ENCODE measurements at regions not wholly inside any gene's neighbourhood (a gene's known extent, or its start where the extent isn't known, plus 50 kb on each side); places are given as distances from the start of the nearest gene placed in this dataset.

DNA sequence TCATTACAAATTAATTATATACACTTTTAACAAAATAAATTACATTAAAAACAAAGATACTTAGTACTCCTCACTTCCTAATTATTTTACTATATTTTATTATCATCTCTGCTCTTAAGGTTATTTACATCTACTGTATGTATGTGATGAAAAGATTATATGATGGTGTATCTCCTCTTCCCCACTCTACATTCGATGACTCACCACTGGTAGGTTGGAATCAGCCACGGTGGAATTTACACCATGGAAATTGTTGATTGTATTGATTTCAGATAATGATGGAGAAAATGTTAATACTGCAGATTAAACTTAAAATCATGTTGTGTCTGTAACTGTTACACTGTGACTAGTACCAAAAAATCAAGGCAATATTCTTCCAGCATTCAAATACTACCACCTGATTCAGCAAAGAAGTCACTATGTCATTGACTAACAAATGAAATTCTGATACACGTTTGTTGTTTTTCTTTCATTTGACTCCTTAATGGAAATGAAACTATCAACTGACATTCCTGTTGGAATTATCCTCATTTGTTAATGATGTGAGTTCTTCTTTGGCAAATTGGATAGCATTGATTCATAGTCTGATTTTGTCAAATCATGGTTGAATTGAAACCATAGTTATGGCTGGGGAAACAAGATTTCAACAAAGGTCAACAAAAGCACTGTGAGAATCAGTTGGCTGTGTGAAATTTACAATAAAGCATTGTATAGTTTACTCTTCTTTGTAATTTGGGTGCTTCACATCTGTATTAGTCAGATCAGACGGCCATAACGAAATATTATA lies 69.0 kb upstream of the NLK start:
- DNase-seq, result no peak

DNA sequence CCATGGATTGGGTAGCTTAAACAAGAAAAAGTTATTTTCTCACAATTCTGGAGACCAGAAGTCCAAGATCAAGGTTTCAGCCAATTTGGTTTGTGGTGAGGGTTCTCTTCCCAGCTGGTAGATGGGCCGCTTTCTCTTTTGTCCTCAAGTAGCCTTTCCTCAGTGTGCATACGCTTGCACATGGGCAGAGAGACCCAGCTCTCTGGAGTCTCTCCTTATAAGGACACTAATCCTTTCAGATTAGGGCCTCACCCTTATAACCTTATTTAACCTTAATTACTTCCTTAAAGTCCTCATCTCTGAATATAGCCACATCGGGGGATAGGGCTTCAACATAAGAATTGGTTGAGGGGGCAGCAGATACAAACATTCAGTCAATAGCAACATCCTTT lies 68.4 kb upstream of the NLK start:
- no peak for DNase-seq

DNA sequence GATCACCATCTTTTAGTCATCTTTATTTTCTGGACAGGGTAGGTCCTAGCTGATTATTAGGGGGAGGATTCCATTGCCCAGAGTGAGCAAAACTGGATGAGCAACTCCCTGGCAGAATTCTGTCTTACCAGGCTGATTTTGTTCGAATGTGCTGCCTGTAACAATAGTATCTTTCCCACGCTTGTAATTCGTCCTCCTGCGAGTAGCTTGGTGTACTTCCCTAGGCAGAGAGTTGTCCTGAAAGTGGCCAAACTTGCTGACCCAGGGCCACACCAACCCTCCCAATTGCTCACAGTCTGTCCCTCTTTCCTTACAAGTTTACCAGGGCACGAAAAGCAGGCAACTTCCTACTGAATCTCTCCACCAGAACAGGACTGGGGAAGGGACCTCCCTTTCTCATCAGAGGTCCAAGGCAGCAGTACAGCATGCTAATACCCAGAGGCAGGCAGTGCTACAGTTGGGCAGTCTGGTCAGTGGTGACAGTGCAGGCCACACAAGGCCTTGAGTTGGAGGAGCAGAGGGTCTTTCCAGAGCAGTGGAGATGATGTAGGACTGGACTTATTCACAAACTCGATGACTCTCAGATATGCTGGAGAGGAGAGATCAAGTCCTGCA lies 67.8 kb upstream of the NLK start:
- no peak for DNase-seq

DNA sequence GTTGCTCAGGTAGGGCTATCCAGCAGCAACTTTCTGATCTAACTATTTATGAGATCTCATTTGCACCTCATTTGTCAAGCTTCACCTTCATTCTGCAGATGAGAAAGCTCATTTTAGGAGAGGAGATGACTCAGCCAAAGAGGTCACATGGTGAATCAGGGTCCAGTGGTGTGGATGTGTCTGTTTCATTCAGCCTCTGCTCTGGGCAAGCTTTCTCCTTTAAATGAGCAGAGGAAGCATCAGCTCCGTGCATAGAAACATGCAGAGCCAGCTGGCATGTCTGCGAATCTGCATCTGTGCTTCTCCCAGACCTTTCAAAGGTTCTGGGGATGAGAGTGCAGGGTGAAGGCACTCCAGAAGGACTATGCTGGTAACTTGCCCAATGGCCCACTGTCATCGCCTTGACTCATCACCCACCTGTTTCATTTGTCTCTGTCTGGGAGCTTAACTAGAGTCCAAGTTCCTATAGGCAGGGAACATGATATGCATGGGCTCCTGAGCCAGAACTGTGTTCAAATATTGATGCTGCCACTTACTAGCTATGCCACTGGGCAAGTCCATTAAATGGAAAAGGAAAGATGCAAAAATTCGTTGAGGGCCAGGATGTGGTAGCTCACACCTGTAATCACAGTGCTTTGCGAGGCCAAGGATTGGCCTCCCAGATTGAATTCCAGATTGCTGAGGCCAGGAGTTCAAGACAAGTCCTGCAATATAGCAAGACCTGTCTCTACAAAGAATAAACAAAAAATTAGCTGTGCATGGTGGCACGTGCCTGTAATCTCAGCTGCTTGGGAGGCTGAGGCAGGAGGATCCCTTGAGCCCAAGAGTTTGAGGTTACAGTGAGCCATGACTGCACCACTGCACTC lies 67.1 kb upstream of the NLK start:
- no peak for DNase-seq

DNA sequence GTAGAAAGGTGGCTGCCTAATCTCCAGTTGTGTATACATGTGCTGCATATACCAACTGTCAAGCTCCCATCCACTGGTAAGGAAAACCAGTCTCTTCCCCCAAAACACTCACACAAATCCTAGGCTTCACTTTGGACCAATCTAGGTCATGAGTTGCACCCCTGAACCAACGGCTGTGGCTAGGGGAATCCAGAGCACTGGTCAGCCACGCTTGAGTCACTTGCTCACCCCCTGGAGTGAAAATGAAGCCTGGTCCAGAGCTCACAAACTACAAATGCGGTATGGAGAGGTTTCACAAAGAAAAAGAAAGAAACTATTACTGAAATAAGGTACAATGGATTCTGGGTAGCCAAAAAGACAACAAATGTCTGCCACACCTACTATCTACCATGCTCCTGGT lies 66.1 kb upstream of the NLK start:
- no peak for DNase-seq

DNA sequence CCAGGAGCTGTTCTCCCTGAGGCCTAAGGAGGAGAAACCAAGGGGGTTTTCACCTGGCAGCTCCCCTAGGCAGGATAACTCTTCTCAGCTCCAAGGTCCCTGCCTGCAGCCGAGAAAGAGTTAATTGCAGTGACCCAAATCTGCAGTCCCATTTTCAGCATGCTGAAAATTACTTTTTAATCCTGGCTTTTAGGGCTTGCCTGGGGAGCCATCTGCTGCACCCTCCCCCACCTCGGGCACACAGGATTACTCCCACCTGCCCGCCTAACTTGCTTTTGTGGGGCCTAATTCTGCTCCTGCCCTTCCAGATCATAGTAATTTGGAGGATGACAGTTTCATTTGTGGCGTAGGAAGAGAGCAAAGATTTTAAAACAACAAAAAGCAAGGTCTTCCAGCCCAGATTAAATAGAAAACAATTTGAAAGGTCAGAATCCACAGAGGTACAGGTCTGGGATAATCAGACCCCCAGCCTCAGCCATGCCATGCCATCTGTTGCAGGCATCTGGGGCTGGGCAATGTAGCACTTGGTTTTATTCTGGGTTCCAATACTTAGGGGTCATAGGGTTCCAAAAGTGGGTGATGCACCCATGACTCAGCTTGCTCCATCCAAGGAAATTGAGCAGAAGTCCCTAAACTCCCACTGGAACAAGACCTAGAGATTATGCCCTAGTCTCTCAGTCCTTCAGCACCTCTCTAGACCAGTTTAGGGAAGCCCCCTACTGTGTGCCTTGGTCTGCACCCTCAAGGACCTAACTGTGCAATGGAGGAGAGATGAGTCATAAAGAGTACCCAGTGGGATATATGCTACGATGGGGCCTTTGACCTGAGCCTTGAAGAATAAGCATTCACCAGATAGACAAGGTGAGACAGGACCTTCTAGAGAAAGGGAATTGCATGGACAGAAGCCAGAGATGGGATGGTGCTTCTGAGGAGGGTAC lies 64.5 kb upstream of the NLK start:
- no peak for DNase-seq

DNA sequence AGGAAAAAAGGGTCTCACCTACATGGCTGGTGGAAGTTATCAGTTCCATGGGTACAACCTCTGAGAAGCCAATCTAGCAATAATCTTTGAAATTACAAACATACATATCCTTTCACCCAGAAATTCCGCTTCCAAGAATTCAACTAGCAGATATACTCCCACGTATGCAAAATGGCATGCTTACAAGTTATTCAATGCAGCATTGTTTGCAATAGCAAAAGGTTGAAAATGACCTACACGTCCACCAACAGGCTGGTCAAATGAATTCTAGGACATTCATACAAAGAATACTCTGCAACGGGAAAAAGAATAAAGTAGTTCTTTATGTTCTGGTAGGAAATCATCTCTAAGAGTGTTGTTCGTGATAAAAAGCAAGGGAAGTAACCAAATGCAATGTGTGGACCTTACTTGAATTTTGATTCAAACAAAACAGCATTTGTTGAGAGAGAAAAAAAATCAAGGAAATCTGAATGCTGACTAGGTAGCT lies 63.7 kb upstream of the NLK start:
- no peak for DNase-seq

DNA sequence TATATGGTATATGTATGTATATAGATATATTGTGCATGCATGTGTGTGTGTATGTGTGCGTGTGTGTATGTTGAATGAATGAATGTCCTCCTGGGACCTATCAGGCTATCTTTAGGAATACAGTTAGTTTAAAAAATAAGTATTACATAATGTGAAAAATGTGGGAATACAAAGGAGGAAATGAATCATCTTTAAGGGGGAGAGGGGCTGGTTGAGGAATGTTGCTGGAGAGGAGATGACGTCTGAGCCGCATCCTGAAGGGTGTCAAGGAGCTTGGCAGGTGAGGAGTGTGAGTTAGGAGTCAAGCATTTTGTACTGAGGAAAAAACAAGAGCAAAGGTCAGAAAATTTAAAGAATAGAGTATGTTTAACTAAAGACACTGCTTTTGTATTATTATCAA lies 62.4 kb upstream of the NLK start:
- peak in 2 of 3 donors; percentile 24 to 35 for DNase-seq

DNA sequence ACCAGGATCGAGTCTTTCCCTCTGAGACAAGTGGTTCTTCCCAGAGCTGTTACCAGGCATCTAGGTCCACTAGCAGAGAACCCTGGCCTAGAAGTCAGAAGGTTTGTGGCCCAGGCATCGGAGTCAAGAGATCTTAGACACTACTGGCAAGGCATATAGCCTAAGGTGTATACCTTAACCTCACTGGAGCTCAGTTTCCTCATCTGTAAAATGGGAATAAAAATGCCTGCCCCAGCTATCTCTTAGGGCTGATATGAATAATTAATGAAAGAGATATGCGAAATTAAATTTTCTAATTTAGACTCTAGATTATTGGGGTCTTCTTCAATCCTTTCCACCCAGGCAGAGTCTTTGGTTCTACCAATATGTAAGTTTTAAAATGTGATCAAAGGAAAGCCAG lies 60.5 kb upstream of the NLK start:
- no peak for DNase-seq

DNA sequence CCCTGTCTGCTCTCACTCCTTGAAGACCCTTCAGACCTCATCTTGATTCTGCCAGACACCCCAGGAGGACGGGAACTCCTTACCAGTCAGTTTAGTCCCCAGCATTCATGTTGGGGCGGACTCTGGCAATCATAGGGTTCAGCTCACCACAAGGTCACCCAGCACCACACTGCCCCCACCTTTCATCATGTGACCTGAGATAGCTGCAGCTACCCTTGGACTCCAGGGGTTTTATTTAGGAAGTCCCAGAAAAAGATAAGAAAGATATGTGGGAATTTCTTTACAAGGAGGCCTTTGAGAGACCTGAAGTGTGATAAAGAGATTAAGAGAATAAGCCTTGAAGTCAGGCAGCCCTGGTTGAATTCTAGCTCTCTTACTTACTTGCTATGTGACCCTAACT lies 59.8 kb upstream of the NLK start:
- DNase-seq, result no peak

DNA sequence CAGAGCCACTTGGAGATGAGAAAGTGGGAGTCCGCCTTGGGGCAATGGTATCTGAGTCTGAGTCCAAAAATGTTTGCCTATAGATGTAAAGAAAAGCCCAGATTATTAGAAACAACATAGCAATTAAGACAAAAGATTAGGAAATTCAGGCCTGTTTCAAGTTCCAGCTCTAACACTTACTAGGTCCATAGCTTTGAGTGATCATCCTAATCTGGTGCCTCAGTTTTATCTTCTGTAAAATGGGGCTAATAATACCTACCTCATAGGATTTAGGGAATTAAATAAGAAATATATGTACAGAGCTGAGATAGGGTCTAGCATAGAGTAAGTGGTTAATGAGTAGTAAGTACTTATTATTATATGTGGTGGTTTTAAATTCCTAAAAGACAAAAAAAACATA lies 58.6 kb upstream of the NLK start:
- DNase-seq, result no peak

DNA sequence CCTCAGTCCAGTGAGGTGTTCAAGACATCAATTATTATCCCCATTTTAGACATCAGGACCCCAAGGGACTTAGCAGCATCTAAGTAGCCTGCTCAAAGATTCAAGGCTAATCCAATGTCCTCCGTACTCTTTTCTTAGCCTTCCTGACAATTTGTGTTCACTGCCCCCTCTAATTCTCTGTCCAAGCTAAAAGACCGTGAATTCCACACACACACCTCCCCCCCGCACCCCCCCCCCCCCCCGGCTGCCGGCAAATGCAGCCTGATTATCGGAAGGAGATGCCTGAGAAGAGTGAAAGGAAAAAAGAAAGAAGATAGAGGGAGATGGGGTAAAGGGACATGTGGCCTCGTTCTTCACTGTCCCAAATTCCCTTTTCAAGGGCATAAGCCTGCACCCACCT lies 58.1 kb upstream of the NLK start:
- no peak for DNase-seq

DNA sequence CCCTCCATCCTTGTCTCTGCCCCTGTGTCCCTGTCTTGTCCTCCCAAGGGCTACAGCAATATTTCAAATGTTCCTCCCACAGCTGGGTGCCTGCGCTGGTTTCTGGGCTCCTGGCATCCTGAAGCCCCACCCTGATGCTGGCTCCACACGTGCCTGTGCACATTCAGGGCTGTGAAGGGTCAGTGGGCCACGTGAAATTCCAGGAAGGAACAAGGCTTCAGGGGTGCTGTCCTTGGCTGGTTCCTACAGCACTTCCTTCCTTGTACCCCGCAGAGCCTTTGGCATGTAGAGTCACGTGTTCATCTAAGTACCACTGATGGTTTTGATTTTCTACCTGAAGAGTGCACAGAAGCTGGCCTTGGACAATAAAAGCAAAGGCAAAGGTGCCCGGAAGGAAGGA lies 57.7 kb upstream of the NLK start:
- no peak for DNase-seq

DNA sequence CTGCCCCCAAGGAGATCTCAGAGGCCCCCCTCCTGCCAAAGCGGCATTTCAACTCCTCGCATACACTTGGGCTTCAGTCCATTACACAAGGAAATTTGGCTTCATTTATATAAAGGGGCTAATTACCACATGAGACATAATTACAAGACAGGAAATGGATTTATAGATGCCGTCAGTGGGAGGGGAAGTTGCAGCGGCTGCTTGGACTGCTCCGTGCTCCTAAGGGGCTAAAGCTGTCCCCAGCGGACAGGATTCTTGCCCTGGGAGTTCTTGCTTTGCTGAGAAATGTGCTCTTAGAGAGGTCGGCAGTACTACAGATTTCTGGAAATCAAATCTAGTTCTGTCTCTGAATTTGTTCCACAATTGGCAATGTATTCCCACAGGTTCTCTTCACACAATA lies 57.2 kb upstream of the NLK start:
- no peak for DNase-seq

DNA sequence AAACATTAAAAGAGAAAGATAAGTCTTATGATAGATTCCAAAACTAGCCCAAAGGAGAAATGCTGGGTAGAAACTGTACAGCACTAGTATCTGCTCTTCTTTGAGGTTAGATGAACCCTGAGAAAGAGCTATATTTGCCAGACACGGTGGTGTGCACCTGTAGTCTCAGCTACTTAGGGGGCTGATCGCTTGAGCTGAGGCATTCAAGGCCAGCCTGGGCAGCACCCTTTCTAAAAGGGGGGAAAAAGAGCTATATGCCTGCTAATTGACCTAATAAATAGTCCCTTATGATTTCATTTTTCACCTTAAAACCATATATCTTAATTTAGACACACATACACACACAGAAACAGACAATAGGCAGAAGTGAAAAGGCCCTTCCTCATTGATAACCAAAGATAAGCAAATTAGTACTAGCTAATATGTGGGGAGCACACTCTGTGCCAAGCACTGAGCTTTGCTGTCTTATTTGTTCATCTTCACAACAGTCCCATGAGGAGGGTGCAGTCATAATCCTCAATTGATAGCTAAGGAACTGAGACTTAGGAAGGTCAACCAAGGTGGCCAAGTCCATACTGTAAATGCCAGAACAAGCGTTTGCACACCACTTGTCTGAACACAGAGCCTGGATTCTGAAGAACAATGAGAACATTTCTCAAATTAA lies 56.6 kb upstream of the NLK start:
- DNase-seq, result no peak

DNA sequence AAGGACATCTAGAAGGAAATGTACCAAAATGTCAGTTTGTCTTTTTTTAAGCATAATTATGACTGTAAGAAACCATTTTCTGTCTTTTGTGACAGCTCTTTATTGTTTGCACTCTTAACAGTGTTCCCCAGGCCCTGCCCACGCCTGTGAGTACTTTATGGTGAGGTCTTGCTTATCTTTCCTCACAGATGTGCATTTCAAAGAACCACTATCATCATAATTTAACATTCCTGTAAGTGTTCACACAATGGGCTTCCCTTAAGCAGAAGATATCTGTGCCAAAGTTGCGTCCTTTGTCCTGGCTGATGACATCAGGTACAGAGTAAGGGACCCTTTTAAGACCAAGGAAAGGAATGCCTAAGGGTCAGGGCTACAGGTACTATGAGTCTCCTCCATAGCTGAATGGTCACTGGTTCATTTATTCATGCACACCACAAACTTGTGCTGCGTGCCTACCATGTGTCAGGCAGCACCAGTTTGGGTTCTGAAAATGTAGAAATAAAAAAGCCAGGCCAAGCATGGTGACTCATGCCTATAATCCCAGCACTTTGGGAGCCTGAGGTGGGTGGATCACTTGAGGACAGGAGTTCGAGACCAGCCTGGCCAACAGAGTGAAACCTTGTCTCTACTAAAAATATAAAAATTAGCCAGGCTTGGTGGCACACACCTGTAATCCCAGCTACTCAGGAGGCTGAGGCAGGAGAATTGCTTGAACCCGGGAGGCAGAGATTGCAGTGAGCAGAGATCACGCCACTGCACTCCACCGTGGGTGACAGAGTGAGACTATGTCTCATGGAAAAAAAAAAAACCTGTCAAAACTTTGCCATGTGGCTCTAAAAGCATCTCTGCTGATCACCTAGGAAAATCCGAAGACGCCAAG lies 55.4 kb upstream of the NLK start:
- DNase-seq, result no peak

DNA sequence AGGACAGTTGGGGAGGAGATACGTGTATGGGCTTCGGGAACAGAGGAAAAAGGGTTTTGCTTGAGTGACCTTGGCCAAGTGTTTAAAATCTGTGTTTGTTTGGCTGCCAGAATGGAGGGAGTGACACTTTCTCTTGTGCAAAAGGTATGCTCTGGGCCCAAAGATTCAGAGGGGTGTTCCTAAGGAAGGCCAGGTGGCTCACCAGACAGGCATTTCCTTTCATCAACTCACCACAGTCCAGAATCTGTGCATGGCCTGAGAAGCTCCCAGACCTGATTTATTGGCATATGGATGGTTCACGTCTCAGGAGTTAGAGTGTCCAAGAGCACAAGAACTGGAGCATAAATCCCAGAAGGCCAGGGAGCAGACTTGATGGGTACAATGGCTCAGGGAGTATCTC lies 53.4 kb upstream of the NLK start:
- DNase-seq, result no peak

DNA sequence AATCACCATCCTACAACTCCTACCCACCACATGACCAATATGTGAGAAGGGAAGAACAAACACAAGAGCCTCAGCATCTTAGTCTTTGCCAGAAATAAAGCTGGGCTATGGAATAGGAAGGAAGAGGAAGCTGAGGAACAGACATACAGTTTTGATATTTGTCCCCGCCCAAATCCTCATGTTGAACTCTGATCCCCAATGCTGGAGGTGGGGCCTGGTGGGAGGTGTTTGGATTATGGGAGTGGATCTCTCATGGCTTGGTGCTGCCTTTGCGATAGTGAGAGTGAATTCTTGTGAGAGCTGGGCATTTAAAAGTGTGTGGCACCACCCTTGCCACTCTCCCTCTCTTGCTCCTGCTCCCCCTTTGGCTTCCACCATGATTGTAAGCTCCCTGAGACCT lies 52.4 kb upstream of the NLK start:
- no peak for DNase-seq

DNA sequence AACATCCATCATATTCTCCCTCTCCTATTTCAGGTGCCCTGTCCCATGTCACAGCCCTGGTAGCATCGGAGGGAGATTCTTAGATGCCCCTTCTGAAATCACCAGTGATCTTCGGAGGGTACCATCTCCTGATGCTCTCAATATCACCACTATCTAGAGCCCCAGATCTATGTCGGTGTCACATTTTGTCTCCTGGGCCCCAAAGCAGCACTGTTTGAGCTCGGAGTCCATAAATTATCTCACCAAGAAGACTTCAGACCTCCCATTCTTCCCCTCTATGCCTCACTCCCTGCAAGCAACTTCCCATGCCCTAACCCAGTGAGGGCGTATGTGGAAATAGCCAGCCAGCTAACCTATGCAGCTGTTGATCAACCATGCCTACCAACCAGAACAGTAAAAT lies 51.5 kb upstream of the NLK start:
- no peak for DNase-seq

DNA sequence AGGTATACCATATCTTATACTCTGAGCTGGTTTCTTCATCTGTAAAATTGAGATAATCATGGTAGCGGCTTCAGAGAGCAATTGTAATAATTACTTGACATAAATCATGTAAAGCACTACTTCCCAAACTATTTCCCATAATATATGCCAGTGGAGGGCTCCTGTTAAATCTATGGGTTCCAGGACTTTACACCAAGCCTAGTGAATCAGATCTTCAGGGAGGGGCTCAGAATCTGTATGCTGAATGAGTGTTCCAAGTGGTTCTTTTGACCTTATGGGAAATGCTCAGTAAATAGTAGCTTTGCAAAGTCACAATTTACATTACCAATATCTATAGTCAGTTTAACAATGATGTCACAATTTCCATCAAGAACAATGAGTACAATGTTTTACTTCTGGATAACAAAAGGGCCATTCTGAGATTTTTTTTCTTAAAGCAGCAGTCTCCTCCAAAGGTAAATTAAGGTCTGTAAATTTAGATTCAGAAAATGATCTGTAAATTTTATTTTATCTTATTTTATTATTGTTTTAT lies 50.9 kb upstream of the NLK start:
- DNase-seq, result no peak
